DOHH2 (cell line): ENCODE measurements at regions not wholly inside any gene's neighbourhood (a gene's known extent, or its start where the extent isn't known, plus 50 kb on each side); places are given as distances from the start of the nearest gene placed in this dataset.
"Not testable (repeated sequence)": the region's sequence is repeated elsewhere in the genome, so short reads cannot be mapped to it uniquely, and the experiment has no call there.

Experiments
- EZH2phosphoT487 ChIP-seq: fragments of 200-600 bp; sonication (generic); IDR thresholded peaks from 2 replicates; pipeline ENCODE4 v1.6.1; 2017; ENCODE audit warnings: borderline replicate concordance, mild to moderate bottlenecking, antibody characterized with exemption, low read length, moderate library complexity, mixed read lengths
- TF ChIP-seq, protein P1 (sequence below): fragments of 200-600 bp; sonication (generic); IDR thresholded peaks from one replicate; pipeline ENCODE4 v1.5.1; 2014; ENCODE audit warnings: antibody characterized with exemption, mild to moderate bottlenecking, low read depth, low read length; ENCODE audit not compliant: poor library complexity, severe bottlenecking

DNA sequence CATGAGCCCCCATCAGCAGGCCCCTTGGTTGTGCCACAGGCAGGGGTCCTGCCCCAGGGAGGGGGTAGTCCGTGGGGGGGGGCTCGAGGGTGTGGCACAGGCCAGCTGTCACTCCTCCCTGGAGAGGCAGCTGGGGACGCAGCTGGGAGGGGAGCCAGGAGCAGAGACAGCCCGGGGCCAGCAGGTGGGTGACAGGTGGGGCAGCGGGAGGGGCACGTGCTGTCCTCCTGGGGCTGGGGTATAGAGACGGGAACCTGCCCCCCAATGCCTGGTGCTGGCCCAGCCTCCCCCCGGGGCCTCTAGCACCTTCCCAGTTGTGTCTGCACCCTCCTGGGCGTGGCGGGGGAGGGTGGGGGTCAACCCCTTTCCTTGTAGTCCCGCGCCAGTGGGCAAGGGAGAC is 2966.9 kb downstream of the RPIA start:
- TF ChIP-seq, protein P1, sequence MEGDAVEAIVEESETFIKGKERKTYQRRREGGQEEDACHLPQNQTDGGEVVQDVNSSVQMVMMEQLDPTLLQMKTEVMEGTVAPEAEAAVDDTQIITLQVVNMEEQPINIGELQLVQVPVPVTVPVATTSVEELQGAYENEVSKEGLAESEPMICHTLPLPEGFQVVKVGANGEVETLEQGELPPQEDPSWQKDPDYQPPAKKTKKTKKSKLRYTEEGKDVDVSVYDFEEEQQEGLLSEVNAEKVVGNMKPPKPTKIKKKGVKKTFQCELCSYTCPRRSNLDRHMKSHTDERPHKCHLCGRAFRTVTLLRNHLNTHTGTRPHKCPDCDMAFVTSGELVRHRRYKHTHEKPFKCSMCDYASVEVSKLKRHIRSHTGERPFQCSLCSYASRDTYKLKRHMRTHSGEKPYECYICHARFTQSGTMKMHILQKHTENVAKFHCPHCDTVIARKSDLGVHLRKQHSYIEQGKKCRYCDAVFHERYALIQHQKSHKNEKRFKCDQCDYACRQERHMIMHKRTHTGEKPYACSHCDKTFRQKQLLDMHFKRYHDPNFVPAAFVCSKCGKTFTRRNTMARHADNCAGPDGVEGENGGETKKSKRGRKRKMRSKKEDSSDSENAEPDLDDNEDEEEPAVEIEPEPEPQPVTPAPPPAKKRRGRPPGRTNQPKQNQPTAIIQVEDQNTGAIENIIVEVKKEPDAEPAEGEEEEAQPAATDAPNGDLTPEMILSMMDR, result not testable (repeated sequence)
- TF ChIP-seq EZH2phosphoT487, result not testable (repeated sequence)
